ENCODE measurements at regions not wholly inside any gene's neighbourhood (a gene's known extent, or its start where the extent isn't known, plus 50 kb on each side); places are given as distances from the start of the nearest gene placed in this dataset.

DNA sequence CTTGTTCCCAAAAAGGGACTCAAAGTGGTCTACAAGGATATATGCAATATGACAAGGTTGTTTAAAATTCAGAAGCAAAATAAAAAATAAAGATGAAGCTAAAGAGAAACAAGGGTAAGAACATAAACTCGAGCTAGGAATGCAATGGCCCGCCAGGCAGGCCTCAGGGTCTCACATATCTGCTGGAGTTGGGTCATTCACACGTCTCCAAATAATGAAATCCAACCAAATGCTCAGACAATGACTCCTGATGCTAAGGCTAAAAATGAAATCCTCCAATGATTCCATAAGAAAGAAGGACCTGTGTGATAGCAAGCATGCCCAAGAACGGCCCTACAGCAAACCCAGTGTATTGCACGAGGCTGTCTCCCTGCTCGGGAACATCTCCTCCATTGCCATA, 153.3 kb upstream of the ETS2 start:
- TF ChIP-seq, protein P1, sequence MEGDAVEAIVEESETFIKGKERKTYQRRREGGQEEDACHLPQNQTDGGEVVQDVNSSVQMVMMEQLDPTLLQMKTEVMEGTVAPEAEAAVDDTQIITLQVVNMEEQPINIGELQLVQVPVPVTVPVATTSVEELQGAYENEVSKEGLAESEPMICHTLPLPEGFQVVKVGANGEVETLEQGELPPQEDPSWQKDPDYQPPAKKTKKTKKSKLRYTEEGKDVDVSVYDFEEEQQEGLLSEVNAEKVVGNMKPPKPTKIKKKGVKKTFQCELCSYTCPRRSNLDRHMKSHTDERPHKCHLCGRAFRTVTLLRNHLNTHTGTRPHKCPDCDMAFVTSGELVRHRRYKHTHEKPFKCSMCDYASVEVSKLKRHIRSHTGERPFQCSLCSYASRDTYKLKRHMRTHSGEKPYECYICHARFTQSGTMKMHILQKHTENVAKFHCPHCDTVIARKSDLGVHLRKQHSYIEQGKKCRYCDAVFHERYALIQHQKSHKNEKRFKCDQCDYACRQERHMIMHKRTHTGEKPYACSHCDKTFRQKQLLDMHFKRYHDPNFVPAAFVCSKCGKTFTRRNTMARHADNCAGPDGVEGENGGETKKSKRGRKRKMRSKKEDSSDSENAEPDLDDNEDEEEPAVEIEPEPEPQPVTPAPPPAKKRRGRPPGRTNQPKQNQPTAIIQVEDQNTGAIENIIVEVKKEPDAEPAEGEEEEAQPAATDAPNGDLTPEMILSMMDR (IDR thresholded peaks at IDR 0.05; ENCODE audit: poor library complexity, severe bottlenecking), result no peak
- TF ChIP-seq RAD21 (conservative IDR thresholded peaks at IDR 0.05), result no peak

All from neural cell (in vitro differentiated cells).